DMS114 treated with DMSO at 0.1 percent for 48 hours (cell line): ENCODE measurements at regions not wholly inside any gene's neighbourhood (a gene's known extent, or its start where the extent isn't known, plus 50 kb on each side); places are given as distances from the start of the nearest gene placed in this dataset.
"Not testable (repeated sequence)": the region's sequence is repeated elsewhere in the genome, so short reads cannot be mapped to it uniquely, and the experiment has no call there.

Source experiments
- DNase-seq: peaks from one replicate; lab custom pipeline; 2025; ENCODE audit not compliant: unreplicated experiment; lab: John Stamatoyannopoulos, UW

DNA sequence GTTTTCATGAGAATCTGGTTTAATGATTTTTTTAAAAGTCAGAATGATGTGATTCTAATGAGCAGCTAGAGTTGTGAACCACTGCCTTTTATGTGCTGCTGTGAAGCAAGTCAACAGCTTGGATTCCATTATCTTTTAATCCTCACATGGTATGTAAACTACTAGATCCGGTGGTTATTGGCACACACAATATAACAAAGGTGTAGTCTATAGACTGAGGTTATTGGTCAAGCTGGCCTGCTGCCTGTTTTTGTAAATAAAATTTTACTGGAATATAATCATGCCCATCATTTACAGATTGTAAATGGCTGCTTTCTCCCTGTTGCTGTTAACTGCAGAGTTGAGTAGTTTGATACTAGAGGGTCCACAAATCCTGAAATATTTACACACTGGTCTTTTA lies 103.1 kb downstream of the OTOL1 start:
- DNase-seq, result no peak

DNA sequence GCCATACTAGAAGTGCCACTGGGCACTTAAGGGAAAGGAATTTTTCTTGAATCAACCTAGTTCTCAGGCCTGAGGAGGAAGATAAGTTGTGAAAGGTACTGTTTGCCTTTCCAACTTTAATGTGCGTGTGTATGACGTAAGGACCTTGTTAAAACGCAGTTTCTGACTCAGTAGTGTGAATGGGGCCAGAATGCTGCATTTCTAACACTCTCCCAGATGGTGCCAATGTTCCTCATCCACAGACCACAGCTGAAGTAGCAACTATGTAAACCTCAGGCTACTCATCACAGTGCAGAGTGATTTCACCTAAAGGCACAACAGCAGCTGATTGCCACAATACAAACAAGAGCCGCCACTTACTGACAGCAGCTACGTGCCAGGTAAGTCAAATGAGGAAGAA lies 103.6 kb downstream of the OTOL1 start:
- DNase-seq, result no peak

DNA sequence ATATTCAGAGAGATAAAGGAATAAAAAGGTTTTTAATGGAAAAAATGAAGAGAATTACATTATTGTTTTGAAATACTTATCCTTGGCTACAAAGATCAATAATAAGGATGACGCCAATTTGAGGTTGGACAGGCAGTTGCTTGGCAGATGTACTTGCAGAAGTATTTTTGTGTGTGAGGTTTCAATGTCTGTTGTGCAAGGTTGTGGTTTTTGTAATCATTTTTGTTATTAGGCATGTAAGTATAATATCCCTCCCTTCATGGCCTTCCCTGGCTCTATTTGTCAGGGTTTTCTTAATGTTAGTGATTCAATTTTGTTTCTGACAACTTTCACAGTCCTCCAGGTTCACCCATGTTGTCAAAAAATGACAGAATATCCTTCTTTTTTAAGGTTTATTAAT lies 105.9 kb downstream of the OTOL1 start:
- no peak for DNase-seq

DNA sequence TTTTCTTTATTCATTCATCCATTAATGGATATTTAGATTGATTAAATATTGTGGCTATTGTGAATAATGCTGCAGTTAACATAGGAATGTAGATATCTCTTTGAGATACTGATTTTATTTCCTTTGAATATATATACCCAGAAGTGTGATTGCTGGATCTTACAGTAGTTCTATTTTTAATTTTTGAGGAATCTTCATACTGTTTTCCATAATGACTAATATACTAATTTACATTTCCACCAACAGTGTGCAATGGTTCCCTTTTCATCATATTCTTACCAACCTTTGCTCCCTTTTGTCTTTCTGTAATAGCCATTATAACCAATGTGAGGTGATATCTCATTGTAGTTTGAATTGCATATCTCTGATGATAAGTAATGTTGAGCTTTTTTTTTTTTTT lies 106.3 kb downstream of the OTOL1 start:
- no peak for DNase-seq

DNA sequence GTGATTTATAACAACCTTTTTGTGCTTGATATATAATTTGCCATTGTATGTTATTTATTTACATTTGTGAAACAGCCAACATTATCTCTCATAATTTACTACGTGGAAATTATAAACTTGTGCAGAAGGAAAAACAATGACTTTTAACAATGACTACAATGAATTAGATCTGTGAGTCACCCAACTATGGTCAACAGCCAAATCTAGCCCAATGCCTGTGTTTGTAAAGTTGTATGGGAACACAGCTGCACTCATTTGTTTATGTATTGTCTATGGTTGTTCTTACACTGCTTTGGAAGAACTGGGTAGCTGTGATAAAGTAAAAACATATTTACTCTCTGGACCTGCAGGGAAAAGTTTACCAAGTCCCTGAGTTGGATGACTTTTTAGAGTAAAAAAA lies 110.4 kb downstream of the OTOL1 start:
- no peak for DNase-seq

DNA sequence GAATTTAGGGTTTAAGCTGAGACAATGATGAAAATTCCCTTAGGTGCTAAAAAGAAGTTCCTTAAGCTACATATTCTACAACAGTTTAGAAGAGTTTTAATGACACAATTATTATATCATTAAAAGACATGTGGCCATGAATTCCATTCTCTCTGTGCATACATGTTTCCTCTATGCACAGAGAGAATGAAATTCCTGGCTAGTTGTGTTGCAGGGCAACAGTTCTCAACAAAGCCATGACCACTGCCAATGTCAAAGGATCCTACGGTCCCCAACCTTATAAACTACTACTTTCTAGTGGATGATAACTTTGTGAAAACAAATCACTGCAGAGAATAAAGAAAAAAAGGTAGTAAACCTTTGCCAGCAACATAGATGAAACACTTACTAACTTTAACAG lies 122.7 kb downstream of the OTOL1 start:
- DNase-seq, result no peak

DNA sequence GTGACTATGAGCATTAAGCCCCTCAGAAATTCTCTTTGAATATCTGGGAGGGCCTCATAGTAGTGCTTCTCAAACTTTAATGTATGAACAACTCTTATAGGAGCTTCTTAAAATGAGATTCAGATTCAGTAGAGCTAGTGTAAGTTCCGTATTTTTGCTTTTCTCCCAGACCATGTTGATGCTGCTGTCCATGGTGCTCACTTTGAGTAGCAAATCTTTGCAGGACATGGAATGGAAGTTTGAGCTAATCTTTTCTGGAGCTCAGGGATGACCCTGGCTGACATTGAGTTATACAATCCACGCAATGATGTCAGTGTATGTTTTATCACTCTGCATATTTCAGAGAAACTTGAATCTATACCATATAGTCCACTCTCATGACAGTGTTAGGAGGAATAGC lies 134.2 kb downstream of the OTOL1 start:
- DNase-seq, result no peak

DNA sequence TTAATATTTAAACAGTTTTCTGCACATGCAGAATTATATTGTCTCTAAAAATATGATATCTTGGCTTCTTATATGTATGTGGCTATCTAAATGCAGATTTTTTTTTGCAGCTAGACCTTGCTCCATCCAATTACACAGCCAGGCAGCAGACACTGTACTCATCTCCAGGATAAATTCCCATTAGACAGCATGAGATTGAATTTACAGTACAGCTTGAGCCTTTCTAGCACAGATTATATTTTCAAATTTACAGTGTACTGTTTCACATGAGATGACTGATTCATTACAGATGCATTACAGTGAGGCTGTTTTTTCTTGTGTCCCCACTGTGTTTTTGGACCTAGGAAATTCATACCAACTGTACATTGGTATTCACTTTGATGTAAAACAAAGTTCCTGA lies 134.9 kb downstream of the OTOL1 start:
- DNase-seq, result no peak

DNA sequence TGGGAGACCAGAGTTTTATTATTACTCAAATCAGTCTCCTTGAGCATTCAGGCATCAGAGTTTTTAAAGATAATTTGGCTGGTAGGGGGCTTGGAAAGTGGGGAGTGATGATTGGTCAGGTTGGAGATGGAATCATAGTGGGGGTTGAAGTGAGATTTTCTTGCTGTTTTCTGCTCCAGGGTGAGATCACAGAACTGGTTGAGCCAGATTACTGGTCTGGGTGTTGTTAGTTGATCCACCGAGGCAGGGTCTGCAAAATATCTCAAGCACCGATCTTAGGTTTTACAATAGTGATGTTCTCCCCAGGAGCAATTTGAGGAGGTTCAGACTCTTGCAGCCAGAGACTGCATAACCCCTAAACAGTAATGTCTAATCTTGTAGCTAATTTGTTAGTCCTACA lies 141.0 kb downstream of the OTOL1 start:
- no peak for DNase-seq

DNA sequence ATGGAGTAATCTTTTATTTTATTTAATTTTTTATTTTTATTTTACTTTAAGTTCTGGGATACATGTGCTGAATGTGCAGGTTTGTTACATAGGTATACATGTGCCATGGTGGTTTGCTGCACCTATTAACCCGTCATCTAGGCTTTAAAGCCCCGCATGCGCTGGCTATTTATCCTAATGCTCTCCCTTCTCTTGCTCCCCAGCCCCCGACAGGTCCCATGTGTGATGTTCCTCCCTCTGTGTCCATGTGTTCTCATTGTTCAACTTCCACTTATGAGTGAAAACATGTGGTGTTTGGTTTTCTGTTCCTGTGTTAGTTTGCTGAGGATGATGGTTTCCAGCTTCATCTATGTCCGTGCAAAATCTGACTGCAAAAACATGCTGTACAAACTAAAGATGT lies 142.5 kb downstream of the OTOL1 start:
- not testable (repeated sequence) for DNase-seq

DNA sequence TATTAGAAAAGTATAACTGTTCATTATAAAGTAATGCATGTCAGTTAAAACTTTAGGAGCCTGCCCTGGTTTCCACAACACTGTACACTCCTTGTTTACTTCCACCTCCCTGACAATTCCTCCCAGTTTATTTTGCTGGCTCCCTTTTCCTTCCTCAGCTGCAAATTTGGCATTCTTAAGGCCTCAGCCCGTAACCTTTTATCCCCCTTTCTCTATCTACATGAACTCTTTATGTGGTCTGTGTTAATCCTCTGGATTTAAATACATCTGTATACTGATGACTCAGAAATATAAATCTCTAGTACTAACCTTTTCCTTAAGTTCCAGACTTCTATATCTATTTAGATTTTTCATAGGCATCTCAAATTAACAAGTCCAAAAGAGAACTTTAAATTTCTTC lies 143.6 kb downstream of the OTOL1 start:
- no peak for DNase-seq

DNA sequence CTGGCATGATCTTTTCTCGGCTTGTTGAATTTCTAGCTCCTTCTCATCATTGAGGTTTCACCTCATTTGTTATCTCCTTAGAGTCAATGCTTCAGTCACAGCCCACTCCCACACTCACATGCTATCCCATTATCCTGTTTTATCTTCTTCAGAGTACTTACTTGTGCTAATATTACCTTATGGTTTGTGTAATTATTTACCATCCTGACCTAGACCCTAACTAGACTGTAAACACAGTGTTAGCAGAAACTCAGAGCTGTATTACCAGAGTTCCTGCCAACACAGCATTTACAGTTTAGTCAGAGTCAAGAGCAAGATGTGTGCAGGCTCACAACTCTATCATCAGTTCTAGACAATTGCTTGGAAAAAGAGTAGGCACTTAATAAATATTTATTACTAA lies 144.7 kb downstream of the OTOL1 start:
- DNase-seq, result no peak

DNA sequence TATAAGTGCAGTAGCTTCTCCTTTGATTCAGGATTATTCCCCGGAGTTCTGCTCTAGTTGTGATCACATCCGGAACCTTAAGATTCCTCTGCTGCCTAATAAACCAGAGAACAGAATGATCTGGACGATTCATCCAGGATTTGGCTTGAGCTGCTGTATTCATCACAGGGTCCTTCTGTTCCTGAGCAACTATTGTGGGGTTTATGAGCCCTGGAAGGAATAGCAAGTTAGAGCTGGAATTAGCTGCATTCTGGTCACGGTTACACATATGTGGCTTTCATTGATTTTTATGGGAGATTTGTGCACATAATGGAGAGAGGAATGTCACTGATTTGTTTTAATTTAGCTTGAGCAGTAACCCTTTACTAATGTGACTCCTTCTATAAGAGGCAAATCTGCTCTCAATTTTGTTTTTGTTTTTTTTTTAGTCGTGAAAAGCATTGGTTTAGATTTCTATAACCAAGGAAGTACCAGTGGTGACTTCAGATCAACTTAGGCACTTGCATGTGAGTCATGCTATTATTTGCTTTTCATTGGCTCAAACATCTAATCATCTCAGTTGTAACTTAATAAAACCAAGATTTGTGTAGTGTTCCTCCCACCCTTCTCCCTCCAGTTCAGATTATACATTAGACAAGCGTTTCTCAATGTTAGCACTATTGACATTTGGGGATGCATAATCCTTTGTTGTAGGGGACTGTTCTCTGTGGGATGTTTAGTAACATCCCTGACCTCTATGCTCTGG lies 148.5 kb downstream of the OTOL1 start:
- no peak for DNase-seq

DNA sequence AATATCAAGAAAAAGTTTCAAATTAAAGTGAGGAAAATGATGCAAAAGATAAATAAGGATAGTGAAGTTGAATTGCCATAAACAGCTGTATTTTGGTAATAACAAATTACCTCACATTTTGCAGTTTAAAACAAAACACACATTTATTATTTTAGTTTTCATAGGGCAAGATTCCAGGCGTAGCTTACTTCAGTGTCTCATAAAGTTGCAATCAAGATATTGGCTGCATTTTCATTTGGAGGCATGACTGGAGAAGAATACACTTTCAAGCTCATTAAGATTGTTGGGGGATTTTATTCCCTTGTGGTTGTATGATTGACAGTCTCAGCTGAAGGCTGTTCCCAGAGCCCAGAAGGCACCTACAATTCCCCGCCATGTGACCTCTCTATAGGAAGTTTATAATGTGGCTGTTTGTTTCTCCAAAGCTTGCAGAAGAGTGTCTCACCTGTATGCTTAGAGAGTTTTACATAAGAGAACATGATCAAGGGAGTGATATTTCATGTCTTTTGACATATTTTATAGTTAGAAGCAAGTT lies 151.4 kb downstream of the OTOL1 start:
- no peak for DNase-seq

DNA sequence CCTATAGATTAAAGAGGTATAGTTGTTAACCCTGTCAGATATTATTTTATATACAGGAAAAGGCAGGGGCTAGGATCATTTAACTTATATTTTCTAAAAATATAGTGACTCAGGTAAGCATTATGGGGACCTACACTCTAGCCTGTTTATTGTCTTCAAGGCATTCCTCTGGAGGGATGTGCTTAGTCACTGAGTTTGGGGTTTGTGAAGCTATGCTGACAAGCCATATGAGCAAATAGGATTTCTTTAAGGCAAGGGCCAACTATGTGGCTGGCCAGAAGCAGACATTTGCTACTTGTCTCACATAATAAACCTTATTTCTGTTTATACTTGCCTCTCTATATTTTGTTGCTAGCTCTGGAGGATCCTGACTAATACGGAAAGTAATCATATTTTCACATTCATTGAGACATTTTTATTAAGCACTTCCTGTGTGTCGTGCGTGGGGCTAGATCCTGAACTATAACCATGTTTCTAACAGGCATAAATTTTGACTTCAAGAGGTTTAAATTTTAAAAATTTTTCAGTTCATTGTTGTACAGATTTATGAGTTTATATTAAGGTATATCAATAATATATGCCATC lies 153.4 kb downstream of the OTOL1 start:
- no peak for DNase-seq

DNA sequence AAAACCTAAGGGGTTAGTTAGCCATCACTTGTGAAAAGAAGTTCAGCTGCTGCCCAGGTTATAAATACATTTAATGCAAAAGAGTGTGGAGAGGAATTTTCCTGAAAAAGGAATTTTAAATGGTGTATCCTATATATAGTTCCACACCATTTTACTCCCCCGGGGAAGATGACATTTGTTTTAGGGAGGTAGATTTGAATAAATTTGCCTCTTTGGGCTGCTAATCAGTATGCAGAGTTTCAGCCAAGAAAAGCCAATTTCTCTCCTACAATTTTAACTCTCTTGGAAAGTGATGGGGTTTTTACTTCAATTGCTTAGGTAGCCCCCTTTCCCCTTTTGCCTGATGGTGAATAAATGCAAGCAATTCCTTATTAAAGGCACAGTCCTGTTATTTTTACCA lies 161.2 kb downstream of the OTOL1 start:
- no peak for DNase-seq

DNA sequence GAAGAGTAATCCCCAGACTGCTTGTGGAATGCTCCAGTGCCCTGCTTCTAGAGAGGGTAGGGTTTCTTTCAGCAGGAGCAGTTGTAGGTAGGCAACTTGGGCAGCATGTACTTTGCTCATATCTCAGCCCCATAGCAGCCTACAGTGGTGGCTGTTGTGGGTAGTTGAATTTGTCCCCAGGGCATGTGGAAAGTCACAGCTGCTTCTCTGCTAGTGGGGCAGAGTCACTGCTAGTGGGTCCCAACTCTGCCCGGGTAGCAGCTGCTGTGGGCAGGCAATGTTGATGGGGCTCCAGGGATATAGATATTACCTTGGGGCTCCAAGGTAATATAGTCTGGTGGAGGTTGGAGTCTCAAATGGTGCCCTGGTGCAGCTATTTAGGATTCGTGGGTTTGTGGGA lies 174.5 kb downstream of the OTOL1 start:
- DNase-seq, result no peak

DNA sequence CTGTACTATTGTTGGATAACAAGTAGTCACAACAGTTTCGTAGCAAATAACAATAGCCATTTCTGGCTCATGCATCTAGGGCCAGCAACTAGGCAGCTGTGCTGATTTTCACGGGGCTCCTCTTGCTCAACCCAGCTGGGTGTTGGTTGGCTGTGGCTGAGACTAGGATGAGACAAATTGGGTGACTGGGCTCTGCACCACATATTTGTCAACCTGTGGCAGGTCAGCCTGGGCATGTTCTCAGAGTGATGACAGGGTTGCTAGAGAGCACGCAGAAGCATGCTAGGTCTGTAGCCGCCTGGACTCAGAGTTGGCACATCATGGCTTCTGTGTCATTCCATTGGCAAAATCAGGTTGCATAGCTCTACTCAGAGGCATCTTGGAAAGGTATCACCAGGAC lies 175.9 kb downstream of the OTOL1 start:
- no peak for DNase-seq

DNA sequence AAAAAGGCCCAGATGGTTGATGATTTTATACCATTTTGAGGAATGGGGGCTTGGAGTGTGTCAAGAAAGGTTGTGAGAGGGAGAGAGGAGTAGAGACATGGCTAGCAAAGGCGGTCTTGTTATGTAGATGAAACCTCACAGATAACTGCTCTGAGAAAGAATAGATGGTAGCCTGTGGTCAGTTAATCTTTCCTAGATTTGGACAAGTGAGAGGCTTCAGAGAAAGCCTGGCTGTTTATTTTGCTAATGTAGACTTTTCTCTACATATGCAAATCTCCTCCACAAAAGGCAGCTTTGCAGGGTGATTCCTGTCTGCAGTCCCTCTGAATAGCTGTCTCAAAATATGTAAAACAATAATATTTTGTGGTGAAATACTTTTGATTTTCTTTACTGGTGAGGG lies 177.3 kb downstream of the OTOL1 start:
- DNase-seq, result no peak

DNA sequence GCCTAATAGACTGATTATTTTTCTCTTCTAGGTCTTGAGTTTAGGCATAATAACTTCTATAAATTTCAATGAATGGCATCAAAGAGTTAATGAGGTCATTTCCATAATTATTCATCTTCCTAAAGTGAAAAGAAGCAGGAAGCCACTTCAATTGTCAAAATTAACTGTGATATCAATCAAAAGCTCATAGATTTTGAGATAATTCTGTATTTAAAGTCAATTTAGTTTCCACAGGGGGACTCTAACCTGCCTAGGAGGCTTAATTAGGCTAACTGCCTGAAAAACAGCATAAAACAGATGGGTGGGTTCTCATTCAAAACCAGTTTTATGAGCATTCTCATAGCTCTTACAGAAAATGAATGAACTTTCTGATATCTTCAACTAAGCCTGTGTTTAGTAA lies 177.8 kb downstream of the OTOL1 start:
- DNase-seq, result no peak

DNA sequence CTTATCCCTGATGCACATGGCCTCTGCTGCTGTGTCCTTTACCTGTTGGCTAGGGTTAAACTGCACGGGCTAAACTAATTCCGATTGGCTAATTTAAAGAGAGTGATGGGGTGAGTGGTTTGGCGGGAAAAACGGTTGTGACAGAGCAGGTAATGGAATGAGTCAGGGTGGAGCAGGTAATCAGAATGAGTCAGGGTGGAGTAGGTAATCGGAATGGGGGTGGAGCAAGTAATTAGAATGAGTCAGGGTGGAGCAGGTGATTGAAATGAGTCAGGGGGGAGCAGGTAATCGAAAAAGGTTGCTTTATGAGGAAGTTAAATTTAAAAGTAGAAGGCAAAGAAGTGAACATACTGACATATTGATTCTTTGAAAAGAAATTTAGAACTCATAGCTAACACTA lies 185.2 kb downstream of the OTOL1 start:
- not testable (repeated sequence) for DNase-seq

DNA sequence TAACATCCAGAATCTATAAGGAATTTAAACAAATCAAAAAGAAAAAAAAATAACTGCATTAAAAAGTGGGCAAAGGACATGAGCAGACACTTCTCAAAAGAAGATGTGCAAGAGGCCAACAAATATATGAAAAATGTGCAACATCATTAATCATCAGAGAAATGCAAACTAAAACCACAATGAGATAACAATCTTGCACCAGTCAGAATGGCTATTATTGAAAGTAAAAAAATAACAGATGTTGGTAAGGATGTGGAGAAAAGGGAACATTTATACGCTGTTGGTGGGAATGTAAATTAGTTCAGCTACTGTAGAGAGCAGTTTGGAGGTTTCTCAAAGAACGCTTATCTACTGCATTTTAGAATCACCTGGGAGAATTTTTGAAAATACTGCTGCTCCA lies 186.1 kb downstream of the OTOL1 start:
- no peak for DNase-seq
